Mesothelial cell of epicardium (in vitro differentiated cells): ENCODE measurements at regions not wholly inside any gene's neighbourhood (a gene's known extent, or its start where the extent isn't known, plus 50 kb on each side); places are given as distances from the start of the nearest gene placed in this dataset.

Experiments used
- DNase-seq, 2 experiments: peaks; one replicate each; pipeline ENCODE4 v3.0.0; 2021; ENCODE audit warnings: low spot score in 2 of 2; ENCODE audit not compliant: unreplicated experiment in 2 of 2
- H3K27ac Mint-ChIP-seq: 2 replicates; pipeline ENCODE4 v1.8.0; 2021; ENCODE audit warnings: mixed read lengths
- H3K27me3 Mint-ChIP-seq: 2 replicates; pipeline ENCODE4 v1.8.0; 2021; ENCODE audit warnings: low read depth, mixed read lengths
- H3K36me3 Mint-ChIP-seq: 2 replicates; pipeline ENCODE4 v1.8.0; 2021; ENCODE audit warnings: mixed read lengths
- H3K4me1 Mint-ChIP-seq: 2 replicates; pipeline ENCODE4 v1.8.0; 2021; ENCODE audit warnings: mixed read lengths
- H3K4me3 Mint-ChIP-seq: 2 replicates; pipeline ENCODE4 v1.8.0; 2021; ENCODE audit warnings: mild to moderate bottlenecking, moderate library complexity, mixed read lengths
- H3K9me3 Mint-ChIP-seq: 2 replicates; pipeline ENCODE4 v1.8.0; 2021; ENCODE audit warnings: mixed read lengths
- CTCF ChIP-seq: fragments of 200-600 bp; sonication (generic); IDR thresholded peaks from one replicate; pipeline ENCODE4 v1.5.0; 2021; ENCODE audit warnings: antibody characterized with exemption; ENCODE audit not compliant: unreplicated experiment

GRCh38 chr6:112431803-112432202, 84.7 kb downstream of the RFPL4B start:
- no peak for TF ChIP-seq CTCF
- no peaks in the 10 kb centered on the region for H3K36me3 Mint-ChIP-seq
- peaks cover 7% of the 10 kb centered on the region for H3K4me1 Mint-ChIP-seq
- no peaks in the 10 kb centered on the region for H3K9me3 Mint-ChIP-seq
- H3K4me3 Mint-ChIP-seq = no peak overlapping the region
- H3K27me3 Mint-ChIP-seq = no peaks in the 10 kb centered on the region
- H3K27ac Mint-ChIP-seq = no peak overlapping the region
- DNase-seq = no peak

- Mint-ChIP-seq H3K27me3 (no peaks in the 10 kb centered on the region), H3K4me3 (no peak overlapping the region), H3K27ac (no peak overlapping the region), H3K9me3 (no peaks in the 10 kb centered on the region), H3K4me1 (peaks cover 4% of the 10 kb centered on the region), H3K36me3 (no peaks in the 10 kb centered on the region)
- no peak for TF ChIP-seq CTCF
- no peak for DNase-seq
Measured at GRCh38 chr6:112432853-112433252, 85.7 kb downstream of the RFPL4B start.

GRCh38 chr6:112433457-112433856, 86.3 kb downstream of the RFPL4B start:
- peaks cover 2% of the 10 kb centered on the region for H3K4me1 Mint-ChIP-seq

GRCh38 chr6:112434896-112435435, 87.8 kb downstream of the RFPL4B start:
- TF ChIP-seq CTCF = no peak
- H3K4me1 Mint-ChIP-seq = peaks cover 11% of the 10 kb centered on the region
- H3K27me3 Mint-ChIP-seq = no peaks in the 10 kb centered on the region
- no peak overlapping the region for H3K4me3 Mint-ChIP-seq
- no peaks in the 10 kb centered on the region for H3K36me3 Mint-ChIP-seq
- H3K9me3 Mint-ChIP-seq = no peaks in the 10 kb centered on the region
- DNase-seq = no peak
- no peak overlapping the region for H3K27ac Mint-ChIP-seq

More at GRCh38 chr6:112433457-112433856, 86.3 kb downstream of the RFPL4B start:
- Mint-ChIP-seq H3K27me3 (no peaks in the 10 kb centered on the region), H3K36me3 (no peaks in the 10 kb centered on the region), H3K9me3 (no peaks in the 10 kb centered on the region), H3K27ac (no peak overlapping the region), H3K4me3 (no peak overlapping the region)
- no peak for DNase-seq
- TF ChIP-seq CTCF = no peak

GRCh38 chr6:112437058-112437457, 89.9 kb downstream of the RFPL4B start:
- no peak overlapping the region for H3K27ac Mint-ChIP-seq
- no peaks in the 10 kb centered on the region for H3K27me3 Mint-ChIP-seq
- H3K4me1 Mint-ChIP-seq = peaks cover 14% of the 10 kb centered on the region
- no peak overlapping the region for H3K4me3 Mint-ChIP-seq
- TF ChIP-seq CTCF = no peak
- H3K9me3 Mint-ChIP-seq = no peaks in the 10 kb centered on the region
- DNase-seq = no peak
- no peaks in the 10 kb centered on the region for H3K36me3 Mint-ChIP-seq

GRCh38 chr6:112439010-112439409, 91.9 kb downstream of the RFPL4B start:
- H3K36me3 Mint-ChIP-seq = no peaks in the 10 kb centered on the region
- H3K4me3 Mint-ChIP-seq = no peak overlapping the region
- no peaks in the 10 kb centered on the region for H3K9me3 Mint-ChIP-seq
- no peak for TF ChIP-seq CTCF
- no peak for DNase-seq
- no peak overlapping the region for H3K27ac Mint-ChIP-seq
- H3K4me1 Mint-ChIP-seq = peaks cover 12% of the 10 kb centered on the region
- H3K27me3 Mint-ChIP-seq = no peaks in the 10 kb centered on the region
